A673 (cell line): ENCODE measurements at regions not wholly inside any gene's neighbourhood (a gene's known extent, or its start where the extent isn't known, plus 50 kb on each side); places are given as distances from the start of the nearest gene placed in this dataset.

Source experiments
- EZH2 ChIP-seq: fragments of 200-600 bp; sonication (generic); IDR thresholded peaks from 2 replicates; pipeline ENCODE4 v1.6.1; 2017; ENCODE audit warnings: borderline replicate concordance, low read depth, mild to moderate bottlenecking, mixed read lengths, antibody characterized with exemption, low read length; ENCODE audit not compliant: poor library complexity, severe bottlenecking
- TF ChIP-seq, protein P1 (sequence below): fragments of 300-800, 200-600 bp; sonication (generic); conservative IDR thresholded peaks from 2 replicates; pipeline ENCODE4 v1.5.1; 2017; ENCODE audit warnings: low read depth, mild to moderate bottlenecking, antibody characterized with exemption, low read length, moderate library complexity, mixed read lengths

GRCh38 chr5:13217636-13218035 is 726.9 kb downstream of the DNAH5 start:
- TF ChIP-seq, protein P1, sequence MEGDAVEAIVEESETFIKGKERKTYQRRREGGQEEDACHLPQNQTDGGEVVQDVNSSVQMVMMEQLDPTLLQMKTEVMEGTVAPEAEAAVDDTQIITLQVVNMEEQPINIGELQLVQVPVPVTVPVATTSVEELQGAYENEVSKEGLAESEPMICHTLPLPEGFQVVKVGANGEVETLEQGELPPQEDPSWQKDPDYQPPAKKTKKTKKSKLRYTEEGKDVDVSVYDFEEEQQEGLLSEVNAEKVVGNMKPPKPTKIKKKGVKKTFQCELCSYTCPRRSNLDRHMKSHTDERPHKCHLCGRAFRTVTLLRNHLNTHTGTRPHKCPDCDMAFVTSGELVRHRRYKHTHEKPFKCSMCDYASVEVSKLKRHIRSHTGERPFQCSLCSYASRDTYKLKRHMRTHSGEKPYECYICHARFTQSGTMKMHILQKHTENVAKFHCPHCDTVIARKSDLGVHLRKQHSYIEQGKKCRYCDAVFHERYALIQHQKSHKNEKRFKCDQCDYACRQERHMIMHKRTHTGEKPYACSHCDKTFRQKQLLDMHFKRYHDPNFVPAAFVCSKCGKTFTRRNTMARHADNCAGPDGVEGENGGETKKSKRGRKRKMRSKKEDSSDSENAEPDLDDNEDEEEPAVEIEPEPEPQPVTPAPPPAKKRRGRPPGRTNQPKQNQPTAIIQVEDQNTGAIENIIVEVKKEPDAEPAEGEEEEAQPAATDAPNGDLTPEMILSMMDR = no peak
- no peak for TF ChIP-seq EZH2
